ENCODE measurements at regions not wholly inside any gene's neighbourhood (a gene's known extent, or its start where the extent isn't known, plus 50 kb on each side); places are given as distances from the start of the nearest gene placed in this dataset.

GRCh38 chr20:48563191-48563870 lies 264.5 kb downstream of the PREX1 start:
- Mint-ChIP-seq H3K4me1 (ENCODE audit: low read depth) (no peaks in the 10 kb centered on the region), H3K36me3 (ENCODE audit: insufficient read depth) (no peaks in the 10 kb centered on the region), H3K27ac (peak overlapping the region; percentile 29), H3K9me3 (ENCODE audit: low read depth) (peaks cover 3% of the 10 kb centered on the region), H3K4me3 (ENCODE audit: low read depth) (no peak overlapping the region), H3K27me3 (peaks cover 10% of the 10 kb centered on the region)
- DNase-seq (ENCODE audit: low spot score, unreplicated experiment), result no peak
- TF ChIP-seq CTCF (IDR thresholded peaks at IDR 0.05; ENCODE audit: unreplicated experiment), result no peak

- peaks cover 6% of the 10 kb centered on the region for H3K27me3 Mint-ChIP-seq
- H3K4me1 Mint-ChIP-seq (ENCODE audit: low read depth), result no peaks in the 10 kb centered on the region
- peaks cover 3% of the 10 kb centered on the region for H3K9me3 Mint-ChIP-seq (ENCODE audit: low read depth)
- DNase-seq (ENCODE audit: low spot score, unreplicated experiment), result no peak
- no peaks in the 10 kb centered on the region for H3K36me3 Mint-ChIP-seq (ENCODE audit: insufficient read depth)
- H3K4me3 Mint-ChIP-seq (ENCODE audit: low read depth), result no peak overlapping the region
- TF ChIP-seq CTCF (IDR thresholded peaks at IDR 0.05; ENCODE audit: unreplicated experiment), result no peak
- H3K27ac Mint-ChIP-seq, result no peak overlapping the region
Measured at GRCh38 chr20:48562586-48563116, 265.1 kb downstream of the PREX1 start.

GRCh38 chr20:48558906-48559305 lies 268.9 kb downstream of the PREX1 start:
- peaks cover 9% of the 10 kb centered on the region for H3K27me3 Mint-ChIP-seq
- H3K36me3 Mint-ChIP-seq (ENCODE audit: insufficient read depth), result no peaks in the 10 kb centered on the region
- TF ChIP-seq CTCF (IDR thresholded peaks at IDR 0.05; ENCODE audit: unreplicated experiment), result no peak
- H3K27ac Mint-ChIP-seq, result no peak overlapping the region
- H3K4me3 Mint-ChIP-seq (ENCODE audit: low read depth), result no peak overlapping the region
- peaks cover 4% of the 10 kb centered on the region for H3K4me1 Mint-ChIP-seq (ENCODE audit: low read depth)
- no peak for DNase-seq (ENCODE audit: low spot score, unreplicated experiment)
- H3K9me3 Mint-ChIP-seq (ENCODE audit: low read depth), result no peaks in the 10 kb centered on the region

GRCh38 chr20:48557380-48557779 lies 270.4 kb downstream of the PREX1 start:
- Mint-ChIP-seq H3K4me1 (ENCODE audit: low read depth) (peaks cover 7% of the 10 kb centered on the region), H3K27ac (no peak overlapping the region)
- no peak for DNase-seq (ENCODE audit: low spot score, unreplicated experiment)

GRCh38 chr20:48556956-48557355 lies 270.8 kb downstream of the PREX1 start:
- Mint-ChIP-seq H3K4me1 (ENCODE audit: low read depth) (peaks cover 7% of the 10 kb centered on the region), H3K36me3 (ENCODE audit: insufficient read depth) (no peaks in the 10 kb centered on the region), H3K27ac (no peak overlapping the region), H3K9me3 (ENCODE audit: low read depth) (no peaks in the 10 kb centered on the region), H3K4me3 (ENCODE audit: low read depth) (no peak overlapping the region), H3K27me3 (peaks cover 9% of the 10 kb centered on the region)
- DNase-seq (ENCODE audit: low spot score, unreplicated experiment), result no peak
- TF ChIP-seq CTCF (IDR thresholded peaks at IDR 0.05; ENCODE audit: unreplicated experiment), result no peak

More at GRCh38 chr20:48557380-48557779, 270.4 kb downstream of the PREX1 start:
- no peaks in the 10 kb centered on the region for H3K36me3 Mint-ChIP-seq (ENCODE audit: insufficient read depth)
- TF ChIP-seq CTCF (IDR thresholded peaks at IDR 0.05; ENCODE audit: unreplicated experiment), result no peak
- H3K4me3 Mint-ChIP-seq (ENCODE audit: low read depth), result no peak overlapping the region
- no peaks in the 10 kb centered on the region for H3K9me3 Mint-ChIP-seq (ENCODE audit: low read depth)
- peaks cover 9% of the 10 kb centered on the region for H3K27me3 Mint-ChIP-seq

Measured in progenitor cell of endocrine pancreas (in vitro differentiated cells).